Dendritic cell treated with granulocyte-macrophage colony-stimulating factor and Interleukin-4, amounts not matched to agents 40 ng/mL and 50 ng/mL, for 4 days (primary cell): ENCODE measurements at regions not wholly inside any gene's neighbourhood (a gene's known extent, or its start where the extent isn't known, plus 50 kb on each side); places are given as distances from the start of the nearest gene placed in this dataset.
"Not testable (repeated sequence)": the region's sequence is repeated elsewhere in the genome, so short reads cannot be mapped to it uniquely, and the experiment has no call there.

Experiments used
- H3K27ac Mint-ChIP-seq: one replicate; pipeline ENCODE4 v1.8.0; 2022; ENCODE audit warnings: mild to moderate bottlenecking, mixed read lengths
- H3K27me3 Mint-ChIP-seq: one replicate; pipeline ENCODE4 v1.8.0; 2022; ENCODE audit warnings: mild to moderate bottlenecking, mixed read lengths
- H3K36me3 Mint-ChIP-seq: one replicate; pipeline ENCODE4 v1.8.0; 2022; ENCODE audit warnings: low read depth, mixed read lengths
- H3K4me1 Mint-ChIP-seq: one replicate; pipeline ENCODE4 v1.8.0; 2022; ENCODE audit warnings: low read depth, mixed read lengths
- H3K4me3 Mint-ChIP-seq: one replicate; pipeline ENCODE4 v1.8.0; 2022; ENCODE audit warnings: mild to moderate bottlenecking, moderate library complexity, mixed read lengths
- H3K9me3 Mint-ChIP-seq: one replicate; pipeline ENCODE4 v1.8.0; 2022; ENCODE audit warnings: mixed read lengths
- intact Hi-C: fragments of 100-400 bp; cut with micrococcal nuclease; formaldehyde crosslinking; loops from one replicate; pipeline ENCODE4 v1.15.0; 2022

DNA sequence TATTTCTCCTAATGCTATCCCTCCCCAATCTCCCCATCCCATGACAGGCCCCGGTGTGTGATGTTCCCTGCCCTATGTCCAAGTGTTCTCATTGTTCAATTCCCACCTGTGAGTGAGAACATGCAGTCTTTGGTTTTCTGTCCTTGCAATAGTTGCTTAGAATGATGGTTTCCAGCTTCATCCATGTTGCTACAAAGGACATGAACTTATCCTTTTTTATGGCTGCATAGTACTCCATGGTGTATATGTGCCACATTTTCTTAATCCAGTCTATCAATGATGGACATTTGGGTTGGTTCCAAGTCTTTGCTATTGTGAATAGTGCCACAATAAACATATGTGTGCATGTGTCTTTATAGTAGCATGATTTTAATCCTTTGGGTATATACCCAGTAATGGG, 51.3 kb upstream of the RIOK2 start:
- not testable (repeated sequence) for H3K4me3 Mint-ChIP-seq, H3K9me3 Mint-ChIP-seq
- intact Hi-C loops, result loop anchor here (10.0 kb wide), 1 partner anchor 1560 kb away; no protein-coding TSS in a partner anchor

DNA sequence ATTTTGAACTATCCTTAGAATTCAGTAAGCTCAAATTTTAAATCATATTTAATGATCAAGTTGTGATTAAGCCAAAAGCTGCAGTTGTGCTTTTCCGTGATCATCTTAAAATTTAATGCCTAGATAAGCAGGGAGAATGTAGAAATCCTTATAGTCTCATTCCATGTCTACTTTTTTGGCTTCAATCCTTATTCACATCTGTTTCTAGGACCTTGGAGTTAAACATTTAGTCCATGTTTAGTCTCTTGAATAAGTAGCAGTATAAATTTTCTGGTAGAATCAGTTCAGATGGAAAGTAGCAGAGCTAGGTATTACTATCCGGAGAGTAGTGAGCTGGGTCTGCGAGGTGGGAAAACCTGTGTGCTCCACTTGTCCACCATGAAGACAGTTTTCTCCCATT, 59.3 kb upstream of the RIOK2 start:
- Mint-ChIP-seq H3K27ac (no peak overlapping the region), H3K36me3 (no peaks in the 10 kb centered on the region), H3K4me3 (no peak overlapping the region), H3K27me3 (no peaks in the 10 kb centered on the region), H3K9me3 (peaks cover 18% of the 10 kb centered on the region), H3K4me1 (no peaks in the 10 kb centered on the region)
- intact Hi-C loops, result no loop called here

More for the DNA sequence above, 51.3 kb upstream of the RIOK2 start:
- H3K36me3 Mint-ChIP-seq, H3K4me1 Mint-ChIP-seq, H3K27me3 Mint-ChIP-seq, H3K27ac Mint-ChIP-seq: not testable (repeated sequence)

DNA sequence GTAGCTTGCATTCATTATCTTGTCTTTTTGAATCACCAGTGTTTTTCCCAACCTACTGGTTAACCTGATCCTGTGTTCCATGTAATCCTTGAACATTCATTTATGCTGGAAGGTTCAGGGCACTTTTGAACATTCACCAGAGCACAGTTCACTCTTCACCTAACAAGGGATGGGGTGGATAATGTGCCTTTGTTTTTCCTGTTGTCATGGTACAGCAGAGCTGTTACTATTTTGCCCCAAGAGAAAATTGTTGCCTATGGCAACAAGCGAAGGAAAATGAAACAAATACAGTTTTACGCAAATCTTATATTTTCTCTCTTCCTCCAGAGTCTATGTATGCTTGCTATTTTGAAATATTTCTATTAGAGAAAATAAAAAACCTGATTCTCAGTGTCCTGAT, 60.3 kb upstream of the RIOK2 start:
- intact Hi-C loops, result no loop called here
- H3K27me3 Mint-ChIP-seq, result no peaks in the 10 kb centered on the region
- H3K27ac Mint-ChIP-seq, result no peak overlapping the region
- H3K4me3 Mint-ChIP-seq, result no peak overlapping the region
- H3K36me3 Mint-ChIP-seq, result no peaks in the 10 kb centered on the region
- H3K4me1 Mint-ChIP-seq, result no peaks in the 10 kb centered on the region
- peaks cover 18% of the 10 kb centered on the region for H3K9me3 Mint-ChIP-seq

DNA sequence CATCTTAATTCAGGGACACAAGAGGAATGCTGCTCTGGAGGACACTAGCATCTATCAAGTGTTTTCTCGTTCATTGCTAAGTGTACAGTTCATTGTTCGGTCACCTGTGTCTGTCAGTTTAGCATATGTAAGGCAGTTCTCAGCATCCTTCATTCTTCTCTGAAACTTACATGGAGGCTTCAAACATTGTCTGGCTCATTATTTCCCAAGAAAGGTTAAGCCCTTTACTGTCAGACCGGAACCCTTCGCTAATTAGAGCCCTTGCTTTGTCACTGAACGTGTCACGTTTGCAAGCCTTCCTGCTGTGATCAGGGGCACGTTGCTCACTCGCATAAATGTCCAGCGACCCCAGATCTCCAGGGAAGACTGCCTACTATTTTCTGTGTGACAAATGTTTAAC, 62.3 kb upstream of the RIOK2 start:
- Mint-ChIP-seq H3K27ac (no peak overlapping the region), H3K27me3 (no peaks in the 10 kb centered on the region), H3K36me3 (no peaks in the 10 kb centered on the region), H3K9me3 (peaks cover 4% of the 10 kb centered on the region), H3K4me3 (no peak overlapping the region), H3K4me1 (no peaks in the 10 kb centered on the region)
- intact Hi-C loops, result no loop called here

DNA sequence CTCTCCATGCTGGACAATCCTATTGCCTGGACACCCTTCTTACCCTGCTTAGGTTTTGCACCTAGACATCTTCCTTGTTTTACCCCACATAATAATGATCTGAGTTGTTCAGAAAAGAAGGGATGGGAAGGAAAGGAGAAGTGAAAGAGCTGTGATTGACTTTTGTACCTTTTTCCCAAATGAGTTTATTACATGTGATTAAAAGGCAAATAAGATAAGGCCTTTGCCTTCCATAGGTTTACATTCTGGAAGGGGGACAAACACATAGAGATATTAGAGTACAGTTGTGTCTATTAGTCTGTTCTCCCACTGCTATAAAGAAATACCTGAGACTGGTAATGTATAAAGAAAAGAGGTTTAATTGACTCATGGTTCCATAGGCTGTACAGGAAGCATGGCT, 67.1 kb upstream of the RIOK2 start:
- H3K4me1 Mint-ChIP-seq, result no peaks in the 10 kb centered on the region
- no peaks in the 10 kb centered on the region for H3K27me3 Mint-ChIP-seq
- H3K9me3 Mint-ChIP-seq, result peaks cover 8% of the 10 kb centered on the region
- no peaks in the 10 kb centered on the region for H3K36me3 Mint-ChIP-seq
- no peak overlapping the region for H3K27ac Mint-ChIP-seq
- intact Hi-C loops, result no loop called here
- H3K4me3 Mint-ChIP-seq, result no peak overlapping the region

DNA sequence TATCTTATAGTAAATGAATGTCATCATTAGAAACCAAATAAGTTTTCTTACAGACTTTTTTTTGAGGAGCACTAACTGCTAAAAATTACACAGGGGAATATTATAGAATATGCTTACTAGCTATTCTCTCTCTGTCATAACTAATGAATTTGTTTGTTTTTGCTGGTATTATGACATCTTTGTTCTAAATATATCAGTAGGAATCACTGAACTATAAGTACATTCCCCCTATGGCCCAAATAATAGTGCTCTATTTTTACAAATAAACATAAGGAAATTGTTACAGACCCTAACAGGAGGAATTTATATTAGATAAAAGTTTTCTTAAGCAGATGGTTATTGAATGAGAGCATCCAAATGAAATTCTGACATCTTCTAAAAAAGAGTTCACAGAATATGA, 83.0 kb upstream of the RIOK2 start:
- Mint-ChIP-seq H3K27me3 (no peaks in the 10 kb centered on the region), H3K27ac (no peak overlapping the region), H3K36me3 (no peaks in the 10 kb centered on the region), H3K9me3 (peaks cover 5% of the 10 kb centered on the region), H3K4me1 (no peaks in the 10 kb centered on the region), H3K4me3 (no peak overlapping the region)
- intact Hi-C loops, result no loop called here

DNA sequence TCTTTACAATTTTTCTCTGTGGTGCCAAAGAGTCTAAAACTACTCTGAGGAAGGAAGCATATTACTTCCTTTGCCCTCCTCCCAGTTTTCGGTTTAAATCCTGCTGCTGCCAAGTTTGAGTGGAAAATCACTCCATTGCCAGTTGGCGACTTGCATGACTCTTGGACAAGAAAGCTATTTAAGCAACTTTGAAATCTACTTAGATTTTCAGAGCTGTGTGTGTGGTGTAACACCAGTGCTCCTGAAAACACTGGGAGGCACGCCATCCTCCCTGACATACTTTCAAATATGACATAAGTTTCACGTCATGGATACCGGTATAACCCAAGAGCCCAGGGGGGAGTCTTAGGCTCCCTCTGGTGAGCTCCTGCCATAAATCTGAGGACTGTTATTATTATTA, 83.5 kb upstream of the RIOK2 start:
- Mint-ChIP-seq H3K4me1 (no peaks in the 10 kb centered on the region), H3K9me3 (peaks cover 10% of the 10 kb centered on the region), H3K27ac (no peak overlapping the region), H3K4me3 (no peak overlapping the region), H3K36me3 (no peaks in the 10 kb centered on the region), H3K27me3 (no peaks in the 10 kb centered on the region)
- intact Hi-C loops, result no loop called here

DNA sequence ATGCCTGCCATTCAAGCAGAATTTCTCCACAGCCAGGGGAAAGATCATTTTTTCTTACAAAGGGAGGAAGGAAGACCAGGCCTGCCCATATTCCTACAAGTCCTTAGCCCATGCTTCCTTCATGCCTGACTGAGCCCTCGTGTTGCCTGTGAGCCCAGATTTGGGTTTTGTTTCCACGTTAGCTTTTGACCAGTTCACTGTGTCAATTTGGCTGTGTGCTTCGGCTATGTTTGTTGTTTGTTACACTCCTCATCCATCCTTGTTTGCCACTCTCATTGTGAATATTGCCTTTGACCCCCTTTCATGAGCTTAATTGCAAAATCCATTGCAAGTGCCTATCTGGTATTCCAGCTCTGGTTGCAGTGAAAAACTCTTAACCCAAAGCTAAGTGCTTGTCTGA, 84.7 kb upstream of the RIOK2 start:
- H3K27ac Mint-ChIP-seq, result no peak overlapping the region
- no peaks in the 10 kb centered on the region for H3K4me1 Mint-ChIP-seq
- peaks cover 17% of the 10 kb centered on the region for H3K9me3 Mint-ChIP-seq
- intact Hi-C loops, result no loop called here
- no peak overlapping the region for H3K4me3 Mint-ChIP-seq
- H3K27me3 Mint-ChIP-seq, result no peaks in the 10 kb centered on the region
- no peaks in the 10 kb centered on the region for H3K36me3 Mint-ChIP-seq

DNA sequence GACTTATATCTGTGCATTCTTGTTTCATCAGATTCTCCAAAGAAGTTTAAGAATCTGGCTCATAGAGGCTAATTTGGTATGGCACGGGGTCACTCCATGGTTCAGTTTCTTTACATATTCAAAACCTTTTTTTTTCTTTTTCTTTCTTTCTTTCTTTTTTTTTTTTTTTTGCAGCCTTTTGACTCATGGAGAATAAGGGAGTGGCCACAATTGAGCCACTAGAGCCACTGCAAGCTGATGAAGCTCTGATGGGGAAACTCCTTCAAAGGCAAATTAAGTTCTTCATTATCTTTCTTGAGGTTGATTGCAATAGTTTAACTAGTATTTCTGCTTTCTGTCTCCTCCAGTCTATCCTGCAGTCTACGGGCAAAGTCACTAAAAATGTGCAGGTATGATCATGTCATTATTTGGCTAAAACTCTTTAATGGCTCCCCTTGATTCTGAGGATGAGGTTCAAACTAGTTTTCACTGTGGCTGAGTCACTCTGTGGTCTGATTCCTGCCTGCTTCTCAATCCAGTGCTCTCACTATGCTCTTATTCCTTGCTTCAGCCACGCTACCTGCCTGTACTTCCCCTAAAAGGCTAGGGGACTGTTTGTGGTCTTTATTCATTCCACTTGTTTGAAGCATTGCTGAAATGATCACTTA, 93.5 kb upstream of the RIOK2 start:
- H3K27ac Mint-ChIP-seq, result no peak overlapping the region
- H3K27me3 Mint-ChIP-seq, result no peaks in the 10 kb centered on the region
- H3K9me3 Mint-ChIP-seq, result peaks cover 27% of the 10 kb centered on the region
- no peak overlapping the region for H3K4me3 Mint-ChIP-seq
- no peaks in the 10 kb centered on the region for H3K36me3 Mint-ChIP-seq
- H3K4me1 Mint-ChIP-seq, result no peaks in the 10 kb centered on the region
- intact Hi-C loops, result no loop called here

DNA sequence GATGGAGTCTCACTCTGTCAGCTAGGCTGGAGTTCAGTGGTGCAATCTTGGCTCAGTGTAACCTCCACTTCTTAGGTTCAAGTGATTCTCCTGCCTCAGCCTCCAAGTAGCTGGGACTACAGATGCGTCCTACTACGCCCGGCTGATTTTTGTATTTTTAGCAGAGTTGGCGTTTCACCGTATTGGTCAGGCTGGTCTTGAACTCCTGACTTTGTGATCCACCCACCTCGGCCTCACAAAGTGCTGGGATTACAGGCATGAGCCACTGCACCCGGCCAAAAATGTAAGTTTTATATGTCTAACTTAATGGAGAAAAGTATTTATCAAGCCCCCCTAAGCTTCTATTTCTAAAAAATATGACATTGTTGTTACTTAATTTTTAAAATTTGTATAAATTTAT, 98.2 kb upstream of the RIOK2 start:
- Mint-ChIP-seq H3K4me1 (no peaks in the 10 kb centered on the region), H3K36me3 (no peaks in the 10 kb centered on the region), H3K27ac (no peak overlapping the region), H3K4me3 (no peak overlapping the region), H3K27me3 (no peaks in the 10 kb centered on the region), H3K9me3 (peaks cover 29% of the 10 kb centered on the region)
- intact Hi-C loops, result no loop called here

DNA sequence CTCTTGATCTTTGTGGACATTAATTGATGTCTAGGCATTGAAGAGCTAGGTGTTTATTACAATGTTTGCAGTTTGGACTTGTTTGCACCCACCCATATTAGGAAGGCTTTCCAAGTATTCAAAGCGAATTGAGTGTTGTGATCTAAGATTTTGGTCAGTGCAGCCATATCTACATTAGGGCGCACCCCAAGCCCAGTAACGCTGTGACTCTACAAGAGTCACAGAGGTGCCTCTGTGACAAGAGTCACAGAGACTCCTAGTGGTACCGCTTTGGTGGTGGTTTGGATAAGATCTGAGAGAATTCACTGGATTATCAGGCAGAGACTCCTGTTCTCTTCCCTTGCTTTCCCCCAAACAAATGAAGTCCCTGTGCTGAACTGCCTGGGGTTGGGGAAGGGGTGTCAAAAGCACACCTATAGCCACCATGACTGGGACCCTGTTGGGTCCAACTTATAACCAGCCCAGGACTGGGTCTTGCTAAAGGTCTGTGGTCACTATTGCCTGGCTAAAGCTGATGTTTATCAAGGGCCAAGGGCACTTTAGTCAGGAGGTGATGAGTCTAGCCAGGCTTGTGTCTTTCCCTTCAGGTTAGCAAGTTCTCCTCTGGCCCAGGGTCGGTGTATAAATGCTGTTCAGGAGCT, 114.1 kb upstream of the RIOK2 start:
- H3K27me3 Mint-ChIP-seq, result no peaks in the 10 kb centered on the region
- intact Hi-C loops, result no loop called here
- H3K4me3 Mint-ChIP-seq, result no peak overlapping the region
- H3K36me3 Mint-ChIP-seq, result no peaks in the 10 kb centered on the region
- H3K27ac Mint-ChIP-seq, result no peak overlapping the region
- H3K4me1 Mint-ChIP-seq, result no peaks in the 10 kb centered on the region
- H3K9me3 Mint-ChIP-seq, result no peaks in the 10 kb centered on the region

DNA sequence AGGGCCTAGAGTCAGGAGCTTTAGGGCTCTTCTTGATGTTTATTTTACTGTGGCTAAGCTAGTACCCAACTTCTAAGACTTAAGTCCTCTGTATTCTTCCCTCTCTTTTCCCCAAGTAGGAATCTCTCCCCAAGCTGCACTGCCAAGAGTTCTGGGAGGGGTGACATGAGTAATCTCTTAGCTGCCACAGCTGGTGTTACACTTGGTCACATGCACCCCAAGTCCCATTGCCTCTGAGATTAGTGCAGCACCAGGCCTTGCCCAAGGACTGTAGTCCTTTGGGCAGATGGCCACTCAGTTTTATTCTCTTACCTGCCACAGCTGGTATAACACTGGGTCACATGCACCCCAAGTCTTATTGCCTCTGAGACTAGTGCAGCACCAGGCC, 114.7 kb upstream of the RIOK2 start:
- Mint-ChIP-seq H3K36me3 (no peaks in the 10 kb centered on the region), H3K4me1 (no peaks in the 10 kb centered on the region)

DNA sequence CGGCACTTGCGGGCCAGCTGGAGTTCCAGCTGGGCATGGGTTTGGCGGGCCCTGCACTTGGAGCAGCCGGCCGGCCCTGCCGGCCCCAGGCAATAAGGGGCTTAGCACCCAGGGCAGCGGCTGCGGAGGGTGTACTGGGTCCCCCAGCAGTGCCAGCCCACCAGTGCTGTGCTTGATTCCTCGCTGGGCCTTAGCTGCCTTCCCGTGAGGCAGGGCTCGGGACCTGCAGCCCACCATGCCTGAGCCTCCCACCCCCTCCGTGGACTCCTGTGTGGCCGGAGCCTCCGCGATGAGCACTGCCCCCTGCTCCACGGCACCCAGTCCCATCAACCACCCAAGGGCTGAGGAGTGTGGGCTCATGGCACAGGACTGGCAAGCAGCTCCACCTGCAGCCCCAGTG, 118.1 kb upstream of the RIOK2 start:
- H3K9me3 Mint-ChIP-seq, H3K36me3 Mint-ChIP-seq, H3K4me3 Mint-ChIP-seq, intact Hi-C loops, H3K4me1 Mint-ChIP-seq, H3K27me3 Mint-ChIP-seq, H3K27ac Mint-ChIP-seq: not testable (repeated sequence)

More for the DNA sequence above, 114.7 kb upstream of the RIOK2 start:
- H3K27me3 Mint-ChIP-seq, result no peaks in the 10 kb centered on the region
- intact Hi-C loops, result no loop called here
- H3K4me3 Mint-ChIP-seq, result no peak overlapping the region
- no peaks in the 10 kb centered on the region for H3K9me3 Mint-ChIP-seq
- no peak overlapping the region for H3K27ac Mint-ChIP-seq

DNA sequence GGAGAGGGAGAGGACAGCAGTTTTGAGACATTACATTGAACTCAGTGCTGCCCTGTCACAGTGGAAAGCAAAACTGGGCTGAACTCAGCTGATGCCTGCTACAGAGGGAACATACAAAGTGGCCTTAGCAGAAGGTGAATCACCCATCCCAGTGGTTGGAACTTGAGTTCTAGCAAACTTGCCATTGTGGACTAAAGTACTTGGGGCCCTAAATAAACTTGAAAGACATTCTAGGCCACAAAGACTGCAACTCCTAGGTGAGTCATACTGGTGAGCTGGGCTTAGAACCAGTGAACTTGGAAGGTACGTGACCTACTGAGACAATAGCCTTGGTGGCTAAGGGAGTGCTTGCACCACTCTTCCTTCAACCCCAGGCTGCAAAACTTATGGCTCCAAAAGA, 155.7 kb upstream of the RIOK2 start:
- H3K27me3 Mint-ChIP-seq, result no peaks in the 10 kb centered on the region
- H3K36me3 Mint-ChIP-seq, result no peaks in the 10 kb centered on the region
- peaks cover 78% of the 10 kb centered on the region for H3K9me3 Mint-ChIP-seq
- intact Hi-C loops, result no loop called here
- H3K4me1 Mint-ChIP-seq, result no peaks in the 10 kb centered on the region
- no peak overlapping the region for H3K27ac Mint-ChIP-seq
- no peak overlapping the region for H3K4me3 Mint-ChIP-seq

DNA sequence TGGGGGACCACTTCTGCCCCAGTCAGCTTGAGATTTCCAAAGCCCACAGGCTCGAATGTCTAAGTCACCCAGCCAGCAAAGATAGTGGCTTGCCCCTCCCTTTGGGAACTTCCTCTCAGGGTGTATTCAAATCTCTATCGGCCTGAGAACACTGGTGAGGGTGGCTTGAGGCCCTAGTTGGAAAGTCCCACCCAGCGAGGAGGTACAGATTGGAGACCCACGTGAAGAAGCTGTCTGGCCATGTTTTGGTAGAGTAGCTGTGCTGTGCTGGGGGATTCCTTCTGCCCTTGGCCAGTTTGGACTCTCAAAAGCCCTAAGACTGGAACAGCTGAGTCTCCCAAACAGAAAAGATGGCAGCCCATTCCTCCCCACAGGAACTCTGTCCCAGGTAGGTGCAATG, 172.7 kb upstream of the RIOK2 start:
- H3K4me3 Mint-ChIP-seq, result no peak overlapping the region
- no peaks in the 10 kb centered on the region for H3K36me3 Mint-ChIP-seq
- H3K4me1 Mint-ChIP-seq, result no peaks in the 10 kb centered on the region
- intact Hi-C loops, result no loop called here
- peaks cover 81% of the 10 kb centered on the region for H3K9me3 Mint-ChIP-seq
- no peaks in the 10 kb centered on the region for H3K27me3 Mint-ChIP-seq
- no peak overlapping the region for H3K27ac Mint-ChIP-seq
